Left renal cortex interstitium (tissue), 4 donors: ENCODE measurements at regions not wholly inside any gene's neighbourhood (a gene's known extent, or its start where the extent isn't known, plus 50 kb on each side); places are given as distances from the start of the nearest gene placed in this dataset.
"Not testable (repeated sequence)": the region's sequence is repeated elsewhere in the genome, so short reads cannot be mapped to it uniquely, and the experiment has no call there.

ENCODE experiments used
- DNase-seq, 4 donors: peaks; one replicate each; pipeline ENCODE4 v3.0.0-alpha.2; 2013; ENCODE audit warnings: low read depth in 4 of 4, low spot score in 2 of 4, missing footprints in 1 of 4

DNA sequence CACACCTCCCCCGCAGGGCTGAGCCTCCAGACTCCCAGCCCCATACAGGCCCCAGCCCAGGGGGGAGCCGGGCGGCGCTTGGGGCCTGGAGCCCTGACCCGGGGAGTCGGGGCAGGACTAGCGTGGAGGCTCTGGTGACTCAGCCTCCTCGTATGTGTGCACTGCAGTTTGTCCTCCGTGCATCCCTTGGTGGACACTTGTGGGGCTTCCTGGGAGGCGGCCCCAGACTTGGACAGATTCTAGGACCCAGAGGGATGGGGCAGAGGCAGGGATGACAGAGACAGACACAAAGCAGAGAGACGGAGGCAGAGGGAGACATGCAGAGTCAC is 161.6 kb downstream of the TMEM121 start:
- DNase-seq, result not testable (repeated sequence)

DNA sequence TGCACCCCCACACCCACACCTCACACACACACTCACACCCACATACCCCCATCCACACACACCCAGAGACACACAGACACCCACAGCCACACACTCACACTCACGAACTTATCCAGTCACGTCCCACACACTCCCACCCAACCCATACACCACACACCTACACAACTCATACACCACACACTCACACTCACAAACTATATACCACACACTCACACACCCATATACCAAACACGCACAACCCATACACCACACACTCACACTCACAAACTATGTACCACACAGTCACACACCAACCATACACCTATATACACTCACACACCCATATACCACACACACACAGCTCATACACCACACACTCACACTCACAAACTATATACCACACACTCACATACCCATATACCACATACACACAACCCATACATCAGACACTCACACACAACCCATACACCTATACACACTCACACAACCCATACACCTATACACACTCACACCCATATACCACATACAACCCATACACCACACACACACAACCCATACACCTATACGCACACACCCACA is 162.4 kb downstream of the TMEM121 start:
- not testable (repeated sequence) for DNase-seq

DNA sequence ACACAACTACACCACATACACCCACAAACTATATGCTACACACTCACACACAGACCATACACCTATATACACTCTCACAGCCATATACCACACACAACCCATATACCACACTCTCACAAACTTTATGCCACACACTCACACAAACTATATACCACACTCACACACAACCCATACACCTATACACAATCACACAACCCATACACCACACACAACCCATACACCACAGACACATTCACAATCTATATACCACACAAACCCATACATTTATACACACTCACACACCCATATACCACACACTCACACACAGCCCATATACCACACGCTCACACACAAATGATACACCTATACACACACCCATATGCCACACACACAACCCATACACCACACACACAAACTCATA is 163.3 kb downstream of the TMEM121 start:
- DNase-seq, result no peak

DNA sequence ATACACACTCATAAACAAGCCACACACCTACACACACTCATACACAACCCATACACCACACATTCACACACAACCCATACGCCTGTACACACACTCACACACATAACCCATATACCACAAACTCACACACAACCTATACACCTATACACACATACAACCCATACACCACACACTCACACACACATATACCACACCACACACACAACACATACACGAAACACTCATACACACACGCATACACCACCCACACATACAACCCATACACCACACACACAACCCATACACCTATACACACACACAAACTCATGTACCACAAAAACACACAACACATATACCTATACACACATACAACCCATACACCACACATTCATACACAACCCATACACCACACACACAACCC is 164.3 kb downstream of the TMEM121 start:
- no peak for DNase-seq

DNA sequence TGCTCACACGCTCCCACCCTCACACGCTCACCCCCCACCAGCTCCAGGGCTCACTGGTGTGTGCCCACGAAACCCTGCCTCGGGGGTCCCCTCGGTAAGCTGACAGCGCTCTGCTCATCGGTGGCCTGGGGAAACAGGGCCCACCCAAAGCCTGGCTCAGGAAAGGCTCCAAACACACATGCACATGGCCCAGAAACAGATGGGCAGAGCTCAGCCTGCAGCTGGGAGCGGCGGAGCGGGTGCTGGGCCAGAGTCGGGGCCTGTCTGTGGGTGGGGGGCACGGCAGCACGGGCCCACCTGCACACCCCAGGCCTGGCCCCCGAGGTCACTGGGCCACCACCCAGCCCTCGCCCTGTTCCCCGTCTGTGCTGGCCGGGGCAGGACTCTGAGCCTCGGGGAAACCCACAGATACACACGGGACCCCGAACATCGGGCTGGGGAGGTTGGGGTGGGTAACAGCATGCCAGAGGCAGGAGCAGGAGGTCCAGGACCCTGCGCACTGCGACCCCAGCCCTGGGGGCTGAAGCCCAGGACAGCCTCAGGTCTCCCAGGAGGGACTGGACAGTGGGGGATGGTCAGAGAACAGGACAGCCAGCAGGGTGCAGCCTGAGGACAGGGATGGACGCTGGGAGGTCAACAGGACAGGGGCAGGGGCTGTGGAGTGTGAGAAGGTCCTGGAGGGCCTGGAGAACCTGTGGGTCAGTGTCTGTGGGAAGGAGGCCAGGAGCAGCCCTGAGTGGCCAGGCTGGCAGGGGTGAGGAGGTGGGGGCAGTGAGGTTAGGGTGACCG is 165.1 kb downstream of the TMEM121 start:
- DNase-seq, result not testable (repeated sequence)

DNA sequence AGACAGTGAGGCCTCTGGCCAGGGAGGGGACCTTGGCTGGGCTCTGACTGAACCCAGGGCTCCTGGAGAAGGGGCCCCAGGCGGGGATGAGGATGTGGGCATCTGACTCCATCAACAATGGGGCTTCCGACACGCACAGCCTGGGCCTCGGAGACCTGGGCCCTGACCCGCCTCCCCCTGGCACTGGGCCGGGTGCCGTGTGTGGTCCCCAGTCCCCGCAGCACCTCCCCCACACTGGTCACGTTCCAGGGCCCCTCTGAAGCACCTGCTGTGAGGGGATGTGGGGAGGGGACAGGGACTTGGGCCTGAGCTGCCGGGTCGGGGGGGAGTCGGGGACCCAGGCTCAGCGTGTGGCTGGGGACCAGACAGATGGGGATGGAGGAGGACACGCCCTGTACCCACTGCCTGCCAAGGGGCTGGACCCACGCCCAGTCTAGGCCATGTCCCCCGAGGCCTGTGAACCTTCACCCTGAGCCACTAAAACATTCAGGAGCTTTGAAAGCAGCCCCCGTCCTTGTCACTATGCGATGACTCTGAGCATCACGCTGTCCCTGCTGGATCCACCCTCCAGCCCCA is 165.8 kb downstream of the TMEM121 start:
- not testable (repeated sequence) for DNase-seq

DNA sequence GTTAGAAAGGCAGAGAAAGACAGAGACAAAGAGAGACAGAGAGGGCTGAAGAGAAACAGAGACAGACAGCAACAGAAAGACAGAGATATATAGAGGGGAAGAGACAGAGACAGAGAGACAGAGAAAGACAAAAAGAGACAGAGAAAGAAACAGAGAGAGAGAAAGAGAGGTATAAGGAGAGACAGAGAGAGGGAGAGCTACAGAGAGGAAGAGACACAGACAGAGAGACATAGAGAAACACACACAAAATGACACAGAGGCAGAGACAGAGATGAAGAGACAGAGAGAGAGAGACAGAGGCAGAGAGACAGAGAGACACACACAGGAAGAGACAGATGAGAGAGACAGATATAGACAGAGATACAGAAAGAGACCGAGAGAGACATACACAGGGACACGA is 168.6 kb downstream of the TMEM121 start:
- no peak for DNase-seq

DNA sequence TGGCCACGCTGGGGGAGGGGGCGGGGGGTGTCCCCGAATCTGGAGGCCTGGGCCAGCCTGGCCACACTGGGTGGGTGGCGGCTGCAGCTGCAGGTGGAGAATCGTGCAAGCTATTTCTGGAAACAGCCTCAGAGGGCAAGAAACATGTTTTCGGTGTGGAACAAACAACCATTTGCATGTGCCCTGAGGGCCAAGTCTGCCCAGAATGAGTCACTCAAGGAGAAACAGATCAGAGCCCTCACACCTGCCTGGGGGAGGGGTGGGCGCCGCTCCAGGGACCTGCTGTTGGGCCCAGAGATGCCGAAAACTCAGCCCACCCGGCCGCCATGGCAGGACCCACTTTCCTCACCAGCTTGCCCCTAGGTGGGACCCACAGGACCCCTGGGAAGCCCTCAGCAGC is 170.0 kb downstream of the TMEM121 start:
- DNase-seq, result not testable (repeated sequence)

DNA sequence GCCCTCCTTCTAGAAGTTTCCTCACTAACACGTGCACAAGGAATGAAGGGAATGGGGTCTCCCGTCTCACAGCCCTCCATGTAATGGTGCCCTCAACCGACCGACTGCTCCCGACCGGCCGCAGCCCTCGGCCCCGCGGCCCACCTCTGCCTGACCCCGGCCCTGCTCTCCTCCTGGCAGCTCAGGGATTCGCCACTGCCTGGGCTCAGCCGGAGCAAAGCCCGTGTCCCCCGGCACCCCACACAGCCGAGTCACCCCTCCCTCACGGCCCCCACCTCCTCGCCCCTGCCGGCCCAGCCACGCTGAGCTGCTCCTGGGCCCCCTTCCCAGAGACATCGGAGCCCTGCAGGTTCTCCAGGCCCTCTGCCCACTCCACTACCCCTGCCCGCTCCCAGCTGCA is 171.0 kb downstream of the TMEM121 start:
- DNase-seq, result not testable (repeated sequence)

DNA sequence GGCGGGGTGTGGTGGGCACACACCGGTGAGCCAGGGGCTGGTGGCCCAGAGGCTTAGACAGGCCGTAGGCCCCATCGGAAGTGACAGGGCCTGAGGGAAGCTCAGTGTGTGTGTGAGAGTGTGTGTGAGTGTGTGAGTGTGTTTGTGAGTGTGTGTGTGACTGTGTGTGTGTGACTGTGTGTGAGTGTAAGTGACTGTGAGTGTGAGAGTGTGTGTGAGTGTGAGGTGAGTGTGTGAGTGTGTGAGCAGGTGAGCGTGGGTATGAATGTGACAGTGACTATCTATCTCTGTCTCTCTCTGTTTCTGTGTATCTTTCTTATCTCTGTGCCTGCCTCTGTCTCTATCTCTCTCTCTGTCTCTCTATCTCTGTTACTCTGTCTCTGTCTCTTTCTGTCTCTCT is 171.6 kb downstream of the TMEM121 start:
- not testable (repeated sequence) for DNase-seq

DNA sequence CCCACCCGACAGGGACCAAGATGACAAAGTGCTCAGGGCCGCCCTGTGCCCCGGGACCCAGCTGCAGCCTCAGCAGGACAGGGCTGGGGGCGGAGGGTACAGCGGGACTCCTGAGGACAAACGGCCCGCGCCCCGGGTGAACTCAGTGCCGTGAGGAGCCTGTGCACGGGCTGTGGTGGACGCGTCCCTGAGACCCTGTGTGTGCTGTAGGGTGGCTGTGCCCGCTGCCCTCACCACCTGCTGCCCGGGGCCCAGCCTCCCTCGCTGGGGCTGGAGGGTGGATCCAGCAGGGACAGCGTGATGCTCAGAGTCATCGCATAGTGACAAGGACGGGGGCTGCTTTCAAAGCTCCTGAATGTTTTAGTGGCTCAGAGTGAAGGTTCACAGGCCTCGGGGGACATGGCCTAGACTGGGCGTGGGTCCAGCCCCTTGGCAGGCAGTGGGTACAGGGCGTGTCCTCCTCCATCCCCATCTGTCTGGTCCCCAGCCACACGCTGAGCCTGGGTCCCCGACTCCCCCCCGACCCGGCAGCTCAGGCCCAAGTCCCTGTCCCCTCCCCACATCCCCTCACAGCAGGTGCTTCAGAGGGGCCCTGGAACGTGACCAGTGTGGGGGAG is 172.7 kb downstream of the TMEM121 start:
- DNase-seq, result not testable (repeated sequence)

DNA sequence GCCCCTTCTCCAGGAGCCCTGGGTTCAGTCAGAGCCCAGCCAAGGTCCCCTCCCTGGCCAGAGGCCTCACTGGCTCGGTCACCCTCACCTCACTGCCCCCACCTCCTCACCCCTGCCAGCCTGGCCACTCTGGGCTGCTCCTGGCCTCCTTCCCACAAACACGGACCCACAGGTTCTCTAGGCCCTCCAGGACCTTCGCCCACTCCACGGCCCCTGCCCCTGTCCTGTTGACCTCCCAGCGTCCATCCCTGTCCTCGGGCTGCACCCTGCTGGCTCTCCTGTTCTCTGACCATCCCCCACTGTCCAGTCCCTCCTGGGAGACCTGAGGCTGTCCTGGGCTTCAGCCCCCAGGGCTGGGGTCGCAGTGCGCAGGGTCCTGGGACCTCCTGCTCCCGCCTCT is 173.3 kb downstream of the TMEM121 start:
- not testable (repeated sequence) for DNase-seq

DNA sequence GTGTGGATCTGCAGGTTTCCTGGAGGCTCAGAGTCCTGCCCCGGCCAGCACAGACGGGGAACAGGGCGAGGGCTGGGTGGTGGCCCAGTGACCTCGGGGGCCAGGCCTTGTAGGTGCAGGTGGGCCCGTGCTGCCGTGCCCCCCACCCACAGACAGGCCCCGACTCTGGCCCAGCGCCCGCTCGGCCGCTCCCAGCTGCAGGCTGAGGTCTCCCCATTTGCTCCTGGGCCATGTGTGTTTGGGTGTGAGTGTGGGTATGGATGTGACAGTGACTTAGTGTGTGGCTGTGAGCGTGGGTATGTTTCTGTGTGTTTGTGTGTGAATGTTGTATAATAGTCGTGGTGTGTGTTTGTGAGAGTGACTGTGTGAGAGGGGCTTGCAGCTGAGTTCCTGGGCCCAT is 173.8 kb downstream of the TMEM121 start:
- not testable (repeated sequence) for DNase-seq

DNA sequence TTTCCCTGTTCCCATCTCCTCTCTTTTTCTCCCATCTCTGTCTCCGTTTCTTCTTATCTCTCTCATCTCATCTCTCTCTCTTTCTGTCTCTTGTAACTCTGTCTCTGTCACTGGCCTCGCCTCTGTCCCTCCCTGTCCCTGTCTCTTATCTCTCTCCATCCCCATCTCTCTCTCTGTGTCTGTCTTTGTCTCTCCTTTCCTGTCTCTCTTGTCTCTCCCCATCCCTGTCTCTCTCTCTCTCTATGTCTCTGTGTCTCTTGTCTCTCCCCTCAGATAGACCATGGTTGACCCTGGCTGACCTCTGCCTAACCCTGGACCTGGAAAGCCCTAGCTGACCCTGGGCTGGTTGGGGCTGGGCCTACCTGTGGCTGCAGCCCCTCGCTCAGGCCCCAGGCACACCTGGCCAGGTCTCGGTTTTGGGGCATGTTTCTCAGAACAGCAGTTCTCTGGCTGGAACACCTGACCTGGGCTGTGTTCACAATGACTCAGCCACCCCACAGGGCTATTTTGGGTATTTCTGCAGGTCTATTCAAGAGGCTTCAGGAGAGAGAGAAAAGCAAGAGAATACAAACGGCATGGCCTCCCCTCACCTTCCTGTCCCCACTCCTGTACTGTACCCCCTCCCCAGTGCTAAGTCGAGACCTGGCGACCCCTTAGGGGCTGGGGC is 174.4 kb downstream of the TMEM121 start:
- DNase-seq, result no peak

DNA sequence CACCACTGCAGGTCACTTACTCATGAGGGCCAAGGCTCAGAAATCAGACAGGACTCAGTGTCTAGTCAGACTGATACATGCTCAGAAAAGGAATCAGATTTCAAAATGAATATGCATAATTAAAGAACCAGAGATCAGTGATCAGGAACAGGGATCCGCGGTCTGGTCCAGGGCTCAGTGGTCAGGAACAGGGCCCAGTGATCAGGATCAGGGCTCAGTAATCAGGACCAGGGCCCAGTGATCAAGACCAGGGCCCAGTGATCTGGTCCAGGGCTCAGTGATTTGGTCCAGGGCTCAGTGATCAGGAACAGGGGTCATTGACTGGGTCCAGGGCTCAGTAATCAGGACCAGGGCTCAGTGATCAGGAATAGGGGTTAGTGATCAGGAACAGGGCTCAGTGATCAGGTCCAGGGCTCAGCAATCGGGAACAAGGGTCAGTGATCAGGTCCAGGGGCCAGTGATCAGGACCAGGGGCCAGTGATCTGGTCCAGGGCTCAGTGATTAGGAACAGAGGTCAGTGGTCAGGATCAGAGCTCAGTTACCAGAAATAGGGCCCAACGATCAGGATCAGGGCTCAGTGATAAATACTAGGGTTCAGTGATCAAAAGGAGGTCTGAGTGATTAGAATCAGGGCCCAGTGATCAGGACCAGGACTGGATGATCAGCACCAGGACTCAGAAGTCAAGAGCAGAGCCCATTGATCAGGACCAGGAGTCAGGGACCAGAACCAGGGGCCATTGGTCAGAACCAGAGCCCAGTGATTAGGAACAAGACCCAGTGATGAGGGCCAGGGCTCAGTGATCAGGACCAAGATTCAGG is 175.3 kb downstream of the TMEM121 start:
- DNase-seq, result no peak

DNA sequence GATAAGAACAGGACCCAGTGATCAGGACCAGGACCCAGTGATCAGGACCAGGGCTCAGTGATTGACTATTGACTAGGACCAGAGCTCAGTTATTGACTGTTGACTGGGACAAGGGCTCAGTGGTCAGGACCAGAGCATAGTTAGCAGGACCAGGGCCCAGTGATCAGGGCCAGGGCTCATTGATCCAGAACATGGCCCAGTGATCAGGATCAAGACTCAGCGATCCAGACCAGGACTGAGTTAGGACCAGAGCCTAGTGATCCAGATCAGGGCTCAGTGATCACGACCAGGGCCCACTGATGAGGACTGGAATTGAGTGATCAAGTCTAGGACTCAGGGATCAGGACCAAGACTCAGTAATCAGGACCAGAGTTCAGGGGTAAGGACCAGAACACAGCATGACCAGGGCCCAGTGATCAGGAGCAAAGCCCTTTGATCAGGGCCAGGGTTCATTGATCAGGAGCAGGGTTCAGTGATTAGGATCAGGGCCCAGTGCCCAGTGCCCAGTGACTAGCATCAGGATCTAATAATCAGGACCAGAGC is 176.0 kb downstream of the TMEM121 start:
- no peak for DNase-seq

DNA sequence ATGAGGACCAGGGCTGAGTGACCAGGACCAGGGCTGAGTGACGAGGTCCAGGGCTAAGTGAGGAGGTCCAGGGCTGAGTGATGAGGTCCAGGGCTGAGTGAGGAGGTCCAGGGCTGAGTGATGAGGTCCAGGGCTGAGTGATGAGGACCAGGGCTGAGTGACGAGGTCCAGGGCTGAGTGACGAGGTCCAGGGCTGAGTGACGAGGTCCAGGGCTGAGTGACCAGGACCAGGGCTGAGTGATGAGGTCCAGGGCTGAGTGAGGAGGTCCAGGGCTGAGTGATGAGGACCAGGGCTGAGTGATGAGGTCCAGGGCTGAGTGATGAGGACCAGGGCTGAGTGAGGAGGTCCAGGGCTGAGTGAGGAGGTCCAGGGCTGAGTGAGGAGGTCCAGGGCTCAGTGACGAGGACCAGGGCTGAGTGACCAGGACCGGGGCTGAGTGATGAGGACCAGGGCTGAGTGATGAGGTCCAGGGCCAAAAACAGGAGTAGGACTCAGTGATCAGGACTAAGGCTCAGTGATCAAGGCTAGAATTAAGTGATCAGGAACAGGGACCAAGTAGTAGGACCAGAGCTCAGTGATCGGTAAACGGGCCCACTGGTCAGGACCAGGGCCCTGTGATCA is 176.8 kb downstream of the TMEM121 start:
- DNase-seq, result not testable (repeated sequence)

DNA sequence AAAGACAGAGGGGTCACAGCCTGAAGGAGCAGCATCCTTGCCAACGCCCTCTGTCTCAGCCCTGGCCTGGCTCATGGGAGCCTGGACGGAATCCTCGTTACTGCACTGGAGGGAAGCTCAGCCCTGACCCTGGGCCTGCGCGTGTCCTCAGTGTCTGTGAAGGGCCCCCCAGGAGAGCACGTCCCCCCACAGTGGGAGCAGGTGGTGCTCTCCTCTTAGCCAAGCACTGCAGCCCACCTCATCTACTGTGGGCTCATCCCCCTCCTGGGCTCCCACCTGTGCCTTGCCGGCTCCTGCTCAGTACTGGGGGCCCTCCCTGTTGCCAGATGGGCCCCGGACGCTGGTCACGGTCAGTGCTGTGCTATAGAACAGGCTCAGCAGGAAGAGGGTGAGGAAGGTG is 177.7 kb downstream of the TMEM121 start:
- not testable (repeated sequence) for DNase-seq

DNA sequence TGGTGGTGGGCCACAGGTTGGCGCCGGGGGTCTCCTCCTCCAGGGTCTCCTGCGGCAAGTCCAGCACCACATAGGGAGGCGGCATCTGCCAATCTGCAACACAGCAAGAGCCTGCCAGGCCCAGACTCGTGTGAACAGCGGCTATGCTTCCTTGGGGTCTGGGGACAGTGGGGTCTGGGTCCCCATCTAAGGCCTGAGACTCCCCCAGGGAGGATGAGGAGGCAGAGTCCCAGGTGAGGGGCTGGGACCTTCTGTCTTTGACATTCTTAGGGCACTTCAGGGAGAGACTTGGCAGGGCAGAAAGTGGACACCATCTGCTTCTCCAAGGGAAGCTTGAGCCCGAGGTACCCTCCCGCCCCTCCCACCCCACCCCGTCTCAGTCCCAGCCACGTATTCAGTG is 178.1 kb downstream of the TMEM121 start:
- not testable (repeated sequence) for DNase-seq

DNA sequence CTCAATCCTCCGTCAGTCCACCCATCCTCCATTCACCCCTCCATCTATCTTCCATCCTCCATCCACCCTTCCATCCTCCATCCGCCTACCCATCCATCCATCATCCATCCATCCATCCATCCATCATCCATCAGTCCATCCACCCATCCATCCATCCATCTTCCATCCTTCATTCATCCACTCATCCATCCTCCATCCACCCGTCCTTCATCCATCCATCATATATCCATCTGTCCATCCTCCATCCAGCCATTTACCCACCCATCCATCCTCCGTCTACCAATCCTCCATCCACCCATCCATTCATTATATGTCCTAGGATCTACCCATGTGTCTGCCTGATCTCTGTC is 179.1 kb downstream of the TMEM121 start:
- not testable (repeated sequence) for DNase-seq
